Body of pancreas (tissue), 4 donors: ENCODE measurements at regions not wholly inside any gene's neighbourhood (a gene's known extent, or its start where the extent isn't known, plus 50 kb on each side); places are given as distances from the start of the nearest gene placed in this dataset.

Experiments used
- ATAC-seq: fragments of 150-250 bp; one replicate; pipeline ENCODE4 v1.9.1; 2016
- DNase-seq, 4 donors: peaks; one replicate each; pipeline ENCODE4 v3.0.0-alpha.2; 2019
- H3K27ac ChIP-seq, 4 donors: fragments of 200-600 bp; sonication (generic); 1 replicate in 3 of 4; 2 replicates in 1 of 4; pipeline versions ENCODE4 v1.5.1 to v1.6.1; 2016 to 2019; ENCODE audit warnings: mild to moderate bottlenecking in 1 of 4, mixed read lengths in 1 of 4, moderate library complexity in 1 of 4
- H3K27me3 ChIP-seq, 2 donors: fragments of 200-600 bp; sonication (generic); one replicate each; pipeline ENCODE4 v1.6.0; 2016; ENCODE audit warnings: mild to moderate bottlenecking in 1 of 2
- H3K36me3 ChIP-seq, 2 donors: fragments of 200-600 bp; sonication (generic); replicated peaks in 1 of 2; 2 replicates each; pipeline ENCODE4 v1.5.1; 2016; ENCODE audit warnings: low read depth in 2 of 2; ENCODE audit not compliant: insufficient read depth in 1 of 2
- H3K4me1 ChIP-seq: fragments of 200-600 bp; sonication (generic); one replicate; pipeline ENCODE4 v1.6.0; 2016
- H3K4me3 ChIP-seq, 2 donors: fragments of 200-600 bp; sonication (generic); 1 replicate in 1 of 2; 2 replicates in 1 of 2; pipeline ENCODE4 v1.5.1; 2016 to 2019
- H3K9me3 ChIP-seq, 3 donors: fragments of 200-600 bp; sonication (generic); 1 replicate in 2 of 3; 2 replicates in 1 of 3; pipeline ENCODE4 v1.5.1; 2016
- CTCF ChIP-seq, 7 experiments: fragments of 450-650 bp in 4 of 7; fragments of 200-600 bp in 3 of 7; sonication (generic) in 3 of 7; IDR thresholded peaks; one replicate each; pipeline ENCODE4 v1.5.1; 2016 to 2019; ENCODE audit warnings: antibody characterized with exemption in 7 of 7
- POLR2A ChIP-seq, 3 donors: fragments of 450-650 bp; IDR thresholded peaks; one replicate each; pipeline ENCODE4 v1.6.1; 2016; ENCODE audit warnings: antibody characterized with exemption in 3 of 3, mild to moderate bottlenecking in 2 of 3
- WGBS, 2 donors: methylation state at CpG; one replicate each; pipeline ENCODE4 v1.1.5; 2017; 5-methylcytosine and 5-hydroxymethylcytosine counted together
- intact Hi-C: fragments of 100-400 bp; cut with DNase I; formaldehyde crosslinking; loops from one replicate; pipeline ENCODE4 v1.15.1; 2023

GRCh38 chr2:146634230-146635097, 1210.4 kb upstream of the ACVR2A start:
- H3K36me3 ChIP-seq, result no peaks in the 10 kb centered on the region
- ATAC-seq (no peak), DNase-seq (no peak)
- no peak overlapping the region for H3K27ac ChIP-seq
- H3K27me3 ChIP-seq, result no peaks in the 10 kb centered on the region
- intact Hi-C loops, result no loop called here
- no peaks in the 10 kb centered on the region for H3K4me1 ChIP-seq
- TF ChIP-seq CTCF (IDR thresholded peaks at IDR 0.05), result no peak
- TF ChIP-seq POLR2A (IDR thresholded peaks at IDR 0.05), result no peak
- H3K4me3 ChIP-seq, result no peak overlapping the region
- WGBS, 2 donors, result 52 to 53% methylated on average over 8 of the region's 8 CpGs
- no peaks in the 10 kb centered on the region for H3K9me3 ChIP-seq

- intact Hi-C loops, result no loop called here
- Histone ChIP-seq H3K4me1 (no peaks in the 10 kb centered on the region), H3K9me3 (no peaks in the 10 kb centered on the region), H3K36me3 (no peaks in the 10 kb centered on the region), H3K27ac (no peak overlapping the region), H3K4me3 (no peak overlapping the region), H3K27me3 (no peaks in the 10 kb centered on the region)
- TF ChIP-seq POLR2A (IDR thresholded peaks at IDR 0.05) (no peak), CTCF (IDR thresholded peaks at IDR 0.05) (no peak)
- ATAC-seq (no peak), DNase-seq (no peak)
These were observed 1211.7 kb upstream of the ACVR2A start for GRCh38 chr2:146633159-146633558.

GRCh38 chr2:146632707-146633106, 1212.1 kb upstream of the ACVR2A start:
- H3K27me3 ChIP-seq, result no peaks in the 10 kb centered on the region
- DNase-seq (no peak), ATAC-seq (no peak)
- TF ChIP-seq POLR2A (IDR thresholded peaks at IDR 0.05), result no peak
- no peak for TF ChIP-seq CTCF (IDR thresholded peaks at IDR 0.05)
- 68 to 73% methylated on average over 4 of the region's 4 CpGs for WGBS, 2 donors
- H3K27ac ChIP-seq, result no peak overlapping the region
- intact Hi-C loops, result no loop called here
- H3K36me3 ChIP-seq, result no peaks in the 10 kb centered on the region
- no peak overlapping the region for H3K4me3 ChIP-seq
- no peaks in the 10 kb centered on the region for H3K9me3 ChIP-seq
- no peaks in the 10 kb centered on the region for H3K4me1 ChIP-seq

GRCh38 chr2:146624430-146625160, 1220.2 kb upstream of the ACVR2A start:
- intact Hi-C loops, result no loop called here
- no peak overlapping the region for H3K27ac ChIP-seq
- H3K4me3 ChIP-seq, result no peak overlapping the region
- WGBS, 2 donors, result 44 to 47% methylated on average over 3 of the region's 3 CpGs
- no peaks in the 10 kb centered on the region for H3K9me3 ChIP-seq
- peak; percentile 18 for ATAC-seq
- no peaks in the 10 kb centered on the region for H3K36me3 ChIP-seq
- no peaks in the 10 kb centered on the region for H3K4me1 ChIP-seq
- H3K27me3 ChIP-seq, result no peaks in the 10 kb centered on the region
- no peak for DNase-seq
- TF ChIP-seq POLR2A (IDR thresholded peaks at IDR 0.05), result no peak
- no peak for TF ChIP-seq CTCF (IDR thresholded peaks at IDR 0.05)
